SK-N-SH (cell line): ENCODE measurements at regions not wholly inside any gene's neighbourhood (a gene's known extent, or its start where the extent isn't known, plus 50 kb on each side); places are given as distances from the start of the nearest gene placed in this dataset.

ENCODE experiments used
- CTCF ChIA-PET: fragments of 300-600, 350-600 bp; formaldehyde crosslinking; extraction: SDS; loops from one replicate; lab custom pipeline; 2021; lab: Yijun Ruan, JAX
- POLR2A ChIA-PET: fragments of 350-600 bp; sonication (Branson Sonifier 250); formaldehyde crosslinking; extraction: SDS; loops from one replicate; lab custom pipeline; 2020; ENCODE audit warnings: antibody characterized with exemption, inconsistent platforms; lab: Yijun Ruan, JAX
- DNase-seq: peaks from one replicate; pipeline ENCODE4 v3.0.0; 2012
- H2AFZ ChIP-seq: fragments of 200-600 bp; sonication (generic); 2 replicates; pipeline ENCODE4 v1.8.1; 2016; ENCODE audit warnings: antibody characterized with exemption, mild to moderate bottlenecking, low read depth
- H3F3A ChIP-seq: fragments of 200-600 bp; sonication (generic); replicated peaks from 2 replicates; pipeline ENCODE3; 2016; ENCODE audit warnings: antibody characterized with exemption, mild to moderate bottlenecking; ENCODE audit not compliant: insufficient read depth
- H3K27ac ChIP-seq, 2 experiments: fragments of 200-500 bp in 1 of 2; fragments of 200-600 bp in 1 of 2; sonication (Bioruptor generic) in 1 of 2; sonication (generic), shearing (Covaris generic) in 1 of 2; 2 replicates each; pipeline versions ENCODE4 v1.5.1 to v1.6.1; 2014 to 2016; ENCODE audit warnings: low read depth in 2 of 2, inconsistent platforms in 1 of 2, low read length in 1 of 2, mild to moderate bottlenecking in 1 of 2, mixed read lengths in 1 of 2
- H3K27me3 ChIP-seq: fragments of 200-600 bp; sonication (generic), shearing (Covaris generic); 2 replicates; pipeline ENCODE4 v1.6.1; 2016; ENCODE audit warnings: mixed run types; ENCODE audit not compliant: insufficient read depth
- H3K36me3 ChIP-seq, 2 experiments: fragments of 200-500 bp in 1 of 2; fragments of 200-600 bp in 1 of 2; sonication (Bioruptor generic) in 1 of 2; sonication (generic) in 1 of 2; replicated peaks in 1 of 2; 2 replicates each; pipeline versions ENCODE3 to v1.5.1; 2014 to 2016; ENCODE audit warnings: low read length in 1 of 2, mild to moderate bottlenecking in 1 of 2; ENCODE audit not compliant: insufficient read depth in 2 of 2, control insufficient read depth in 1 of 2
- H3K4me1 ChIP-seq, 2 experiments: fragments of 200-500 bp in 1 of 2; fragments of 200-600 bp in 1 of 2; sonication (Bioruptor generic) in 1 of 2; sonication (generic), shearing (Covaris generic) in 1 of 2; 2 replicates each; pipeline versions ENCODE4 v1.5.1 to v1.6.1; 2014 to 2016; ENCODE audit warnings: low read depth in 1 of 2, low read length in 1 of 2, mixed run types in 1 of 2; ENCODE audit not compliant: insufficient read depth in 2 of 2, control insufficient read depth in 1 of 2
- H3K4me2 ChIP-seq: fragments of 200-600 bp; sonication (generic), shearing (Covaris generic); 2 replicates; pipeline ENCODE4 v1.6.1; 2017; ENCODE audit warnings: mixed run types
- H3K4me3 ChIP-seq, 2 experiments: fragments of 200-500 bp in 1 of 2; fragments of 200-600 bp in 1 of 2; sonication (Bioruptor generic) in 1 of 2; sonication (generic), shearing (Covaris generic) in 1 of 2; 2 replicates each; pipeline versions ENCODE4 v1.5.1 to v1.8.1; 2014 to 2016; ENCODE audit warnings: low read depth in 2 of 2, inconsistent platforms in 1 of 2, low read length in 1 of 2, mild to moderate bottlenecking in 1 of 2, mixed read lengths in 1 of 2, moderate library complexity in 1 of 2
- H3K79me2 ChIP-seq: fragments of 200-600 bp; sonication (generic); 2 replicates; pipeline ENCODE4 v1.8.1; 2017; ENCODE audit warnings: mild to moderate bottlenecking; ENCODE audit not compliant: insufficient read depth
- H3K9ac ChIP-seq: fragments of 200-600 bp; sonication (generic); 2 replicates; pipeline ENCODE4 v1.6.1; 2017; ENCODE audit warnings: mixed run types
- H3K9me2 ChIP-seq: fragments of 200-600 bp; sonication (generic); 2 replicates; pipeline ENCODE4 v1.6.1; 2017; ENCODE audit warnings: mixed run types
- H3K9me3 ChIP-seq: fragments of 200-600 bp; sonication (generic); 2 replicates; pipeline ENCODE4 v1.6.1; 2017; ENCODE audit warnings: mixed run types, mild to moderate bottlenecking, moderate library complexity
- H4K20me1 ChIP-seq: fragments of 200-600 bp; sonication (generic); 2 replicates; pipeline ENCODE4 v1.6.1; 2017; ENCODE audit warnings: mild to moderate bottlenecking, mixed run types; ENCODE audit not compliant: insufficient read depth
- EP300 ChIP-seq, 2 experiments: IDR thresholded peaks; 2 replicates each; pipeline versions ENCODE4 v1.4.0 to v1.6.1; 2012; ENCODE audit warnings: borderline replicate concordance in 1 of 2, low read depth in 1 of 2, low read length in 1 of 2
- FOSL2 ChIP-seq: IDR thresholded peaks from 2 replicates; pipeline ENCODE4 v1.4.0; 2012; ENCODE audit warnings: low read depth, mild to moderate bottlenecking, moderate library complexity, borderline replicate concordance
- FOXM1 ChIP-seq: IDR thresholded peaks from 2 replicates; pipeline ENCODE4 v1.4.0; 2012; ENCODE audit warnings: low read depth, mild to moderate bottlenecking
- GABPA ChIP-seq: IDR thresholded peaks from 2 replicates; pipeline ENCODE4 v1.4.0; 2012; ENCODE audit warnings: low read depth, mild to moderate bottlenecking
- IRF3 ChIP-seq: fragments of 150-350 bp; IDR thresholded peaks from 2 replicates; pipeline ENCODE4 v1.6.1; 2016; ENCODE audit warnings: mild to moderate bottlenecking, low read depth, low read length
- JUND ChIP-seq: IDR thresholded peaks from 2 replicates; pipeline ENCODE4 v1.4.0; 2012
- MAX ChIP-seq: IDR thresholded peaks from 2 replicates; pipeline ENCODE4 v1.4.0; 2012; ENCODE audit warnings: low read depth
- MEF2A ChIP-seq: IDR thresholded peaks from 2 replicates; pipeline ENCODE4 v1.4.0; 2012; ENCODE audit warnings: low read depth, borderline replicate concordance
- MXI1 ChIP-seq: IDR thresholded peaks from 2 replicates; pipeline ENCODE4 v1.6.1; 2012; ENCODE audit warnings: mild to moderate bottlenecking, low read depth, low read length, improper control_type of control experiment
- POLR2AphosphoS5 ChIP-seq: IDR thresholded peaks from 2 replicates; pipeline ENCODE4 v1.6.1; 2012; ENCODE audit warnings: low read depth, low read length
- REST ChIP-seq: IDR thresholded peaks from 2 replicates; pipeline ENCODE4 v1.6.1; 2012; ENCODE audit warnings: mild to moderate bottlenecking, low read depth, low read length, moderate library complexity
- RFX5 ChIP-seq: IDR thresholded peaks from 2 replicates; pipeline ENCODE4 v1.6.1; 2012; ENCODE audit warnings: mild to moderate bottlenecking, improper control_type of control experiment, low read length
- RXRA ChIP-seq: IDR thresholded peaks from 2 replicates; pipeline ENCODE4 v1.4.0; 2012; ENCODE audit warnings: low read depth, mild to moderate bottlenecking, borderline replicate concordance
- SIN3A ChIP-seq: IDR thresholded peaks from 2 replicates; pipeline ENCODE4 v1.6.1; 2012; ENCODE audit warnings: low read depth, mild to moderate bottlenecking, low read length, moderate library complexity, borderline replicate concordance
- SMC3 ChIP-seq: IDR thresholded peaks from 2 replicates; pipeline ENCODE4 v1.6.1; 2012; ENCODE audit warnings: low read depth, low read length, improper control_type of control experiment
- TAF1 ChIP-seq: IDR thresholded peaks from 2 replicates; pipeline ENCODE4 v1.6.1; 2012; ENCODE audit warnings: low read depth, mild to moderate bottlenecking, low read length, moderate library complexity, borderline replicate concordance
- TEAD4 ChIP-seq: IDR thresholded peaks from 2 replicates; pipeline ENCODE4 v1.4.0; 2012; ENCODE audit warnings: mild to moderate bottlenecking, borderline replicate concordance; ENCODE audit not compliant: insufficient read depth
- WGBS: methylation state at CpG from one replicate; pipeline ENCODE4 v1.1.6; 2017; ENCODE audit warnings: low lambda C conversion rate; 5-methylcytosine and 5-hydroxymethylcytosine counted together
- TF ChIP-seq, protein P1 (sequence below): IDR thresholded peaks from 2 replicates; pipeline ENCODE4 v1.4.0; 2012; ENCODE audit warnings: low read depth, borderline replicate concordance

GRCh38 chr22:47289336-47289985 lies 527.0 kb downstream of the TBC1D22A start:
- POLR2A ChIA-PET: no interaction called here
- Histone ChIP-seq H3K4me3 (no peak overlapping the region), H3K4me1 (no peaks in the 10 kb centered on the region), H3K27ac (no peak overlapping the region), H3F3A (no peaks in the 10 kb centered on the region), H3K9me3 (no peaks in the 10 kb centered on the region), H3K9ac (no peak overlapping the region), H3K36me3 (no peaks in the 10 kb centered on the region), H3K27me3 (no peaks in the 10 kb centered on the region; the same call in 1 of the 2 replicates), H3K79me2 (no peaks in the 10 kb centered on the region), H3K4me2 (no peak overlapping the region)
- DNase-seq: no peak
- WGBS: 17% methylated on average over 3 of the region's 12 CpGs
- no peak for TF ChIP-seq IRF3
- no peak for TF ChIP-seq TAF1
- TF ChIP-seq GABPA: no peak
- TF ChIP-seq MXI1: no peak
- TF ChIP-seq, all 33 proteins: peak for 0
- Histone ChIP-seq H4K20me1 (no peaks in the 10 kb centered on the region), H2AFZ (no peak overlapping the region), H3K9me2 (no peaks in the 10 kb centered on the region)
- CTCF ChIA-PET: interaction anchor here (1.1 kb wide), 1 partner anchor 485 kb away, joined by 3 read pairs; no protein-coding TSS in a partner anchor

GRCh38 chr22:47288680-47289079 lies 526.2 kb downstream of the TBC1D22A start:
- Histone ChIP-seq H3K79me2 (no peaks in the 10 kb centered on the region), H3K9me2 (no peaks in the 10 kb centered on the region), H3K27me3 (no peaks in the 10 kb centered on the region; the same call in 1 of the 2 replicates), H3K4me3 (no peak overlapping the region), H3F3A (no peaks in the 10 kb centered on the region), H3K27ac (no peak overlapping the region), H3K4me1 (no peaks in the 10 kb centered on the region), H4K20me1 (no peaks in the 10 kb centered on the region), H3K9ac (no peak overlapping the region), H2AFZ (no peak overlapping the region), H3K9me3 (no peaks in the 10 kb centered on the region), H3K4me2 (no peak overlapping the region), H3K36me3 (no peaks in the 10 kb centered on the region)
- no peak for DNase-seq
- WGBS: 53% methylated on average over 7 of the region's 8 CpGs
- ChIA-PET CTCF (interaction anchor here (1.1 kb wide), 1 partner anchor 485 kb away, joined by 3 read pairs; no protein-coding TSS in a partner anchor), POLR2A (no interaction called here)
- TF ChIP-seq MAX: no peak
- no peak for TF ChIP-seq MEF2A
- TF ChIP-seq IRF3: no peak
- no peak for TF ChIP-seq TEAD4
- no peak for TF ChIP-seq POLR2AphosphoS5
- TF ChIP-seq RFX5: no peak
- TF ChIP-seq REST: no peak
- TF ChIP-seq GABPA: no peak
- TF ChIP-seq MXI1: no peak
- no peak for TF ChIP-seq FOXM1
- no peak for TF ChIP-seq EP300 (IDR thresholded peaks at IDR 0.05; ENCODE audit: borderline replicate concordance in 1 of 2, low read depth in 1 of 2, low read length in 1 of 2)
- TF ChIP-seq, protein P1, sequence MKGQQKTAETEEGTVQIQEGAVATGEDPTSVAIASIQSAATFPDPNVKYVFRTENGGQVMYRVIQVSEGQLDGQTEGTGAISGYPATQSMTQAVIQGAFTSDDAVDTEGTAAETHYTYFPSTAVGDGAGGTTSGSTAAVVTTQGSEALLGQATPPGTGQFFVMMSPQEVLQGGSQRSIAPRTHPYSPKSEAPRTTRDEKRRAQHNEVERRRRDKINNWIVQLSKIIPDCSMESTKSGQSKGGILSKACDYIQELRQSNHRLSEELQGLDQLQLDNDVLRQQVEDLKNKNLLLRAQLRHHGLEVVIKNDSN: no peak
- no peak for TF ChIP-seq SIN3A
- TF ChIP-seq SMC3: no peak
- TF ChIP-seq FOSL2: no peak
- no peak for TF ChIP-seq JUND
- no peak for TF ChIP-seq RXRA
